ENCODE measurements at regions not wholly inside any gene's neighbourhood (a gene's known extent, or its start where the extent isn't known, plus 50 kb on each side); places are given as distances from the start of the nearest gene placed in this dataset.

- ATAC-seq (no peak), DNase-seq (ENCODE audit: low spot score) (no peak)
Observed at GRCh38 chr1:87165177-87165576, 163.5 kb upstream of the LMO4 start.

- DNase-seq (ENCODE audit: low spot score) (no peak), ATAC-seq (no peak)
Observed at GRCh38 chr1:87167157-87167789, 161.4 kb upstream of the LMO4 start.

GRCh38 chr1:87167848-87168525 is 160.7 kb upstream of the LMO4 start:
- no peak for DNase-seq (ENCODE audit: low spot score)
- no peak for ATAC-seq

GRCh38 chr1:87169263-87169910 is 159.3 kb upstream of the LMO4 start:
- DNase-seq (ENCODE audit: low spot score), result no peak
- ATAC-seq, result no peak

GRCh38 chr1:87170157-87170556 is 158.5 kb upstream of the LMO4 start:
- DNase-seq (ENCODE audit: low spot score), result no peak
- ATAC-seq, result no peak

- ATAC-seq (no peak), DNase-seq (ENCODE audit: low spot score) (no peak)
Observed at GRCh38 chr1:87170931-87171598, 157.6 kb upstream of the LMO4 start.

GRCh38 chr1:87173231-87173630 is 155.4 kb upstream of the LMO4 start:
- ATAC-seq, result no peak
- DNase-seq (ENCODE audit: low spot score), result no peak

GRCh38 chr1:87174724-87175245 is 153.9 kb upstream of the LMO4 start:
- DNase-seq (ENCODE audit: low spot score), result no peak
- ATAC-seq, result no peak

- DNase-seq (ENCODE audit: low spot score) (no peak), ATAC-seq (no peak)
Observed at GRCh38 chr1:87176087-87176486, 152.6 kb upstream of the LMO4 start.

GRCh38 chr1:87176514-87176913 is 152.2 kb upstream of the LMO4 start:
- no peak for DNase-seq (ENCODE audit: low spot score)
- ATAC-seq, result no peak

- ATAC-seq (no peak), DNase-seq (ENCODE audit: low spot score) (no peak)
Observed at GRCh38 chr1:87178441-87178840, 150.2 kb upstream of the LMO4 start.

GRCh38 chr1:87179076-87179810 is 149.4 kb upstream of the LMO4 start:
- no peak for ATAC-seq
- no peak for DNase-seq (ENCODE audit: low spot score)

GRCh38 chr1:87179851-87180519 is 148.7 kb upstream of the LMO4 start:
- ATAC-seq (no peak), DNase-seq (ENCODE audit: low spot score) (no peak)

- ATAC-seq (no peak), DNase-seq (ENCODE audit: low spot score) (no peak)
Observed at GRCh38 chr1:87180682-87181081, 148.0 kb upstream of the LMO4 start.

- ATAC-seq (no peak), DNase-seq (ENCODE audit: low spot score) (no peak)
Observed at GRCh38 chr1:87182611-87183010, 146.1 kb upstream of the LMO4 start.

- DNase-seq (ENCODE audit: low spot score), result no peak
- ATAC-seq, result no peak
Observed at GRCh38 chr1:87185077-87185476, 143.6 kb upstream of the LMO4 start.

- no peak for ATAC-seq
Observed at GRCh38 chr1:87186346-87186745, 142.3 kb upstream of the LMO4 start.

GRCh38 chr1:87188640-87189039 is 140.0 kb upstream of the LMO4 start:
- ATAC-seq (no peak), DNase-seq (ENCODE audit: low spot score) (no peak)

More at GRCh38 chr1:87186346-87186745, 142.3 kb upstream of the LMO4 start:
- DNase-seq (ENCODE audit: low spot score), result no peak

- DNase-seq (ENCODE audit: low spot score) (no peak), ATAC-seq (no peak)
Observed at GRCh38 chr1:87190402-87190801, 138.3 kb upstream of the LMO4 start.

GRCh38 chr1:87191646-87192045 is 137.0 kb upstream of the LMO4 start:
- no peak for DNase-seq (ENCODE audit: low spot score)
- ATAC-seq, result no peak

Data from left lobe of liver (tissue), 2 donors.